ENCODE measurements at regions not wholly inside any gene's neighbourhood (a gene's known extent, or its start where the extent isn't known, plus 50 kb on each side); places are given as distances from the start of the nearest gene placed in this dataset.

GRCh38 chr1:38533772-38534472 is 325.6 kb downstream of the RRAGC start:
- DNase-seq: no peak
- intact Hi-C loops (cut with micrococcal nuclease): no loop called here
- no peak for ATAC-seq

GRCh38 chr1:38530957-38531356 is 328.6 kb downstream of the RRAGC start:
- ATAC-seq: no peak

GRCh38 chr1:38529946-38530345 is 329.6 kb downstream of the RRAGC start:
- no peak for DNase-seq
- no peak for ATAC-seq
- intact Hi-C loops (cut with micrococcal nuclease): no loop called here

More at GRCh38 chr1:38530957-38531356, 328.6 kb downstream of the RRAGC start:
- no peak for DNase-seq
- intact Hi-C loops (cut with micrococcal nuclease): no loop called here

GRCh38 chr1:38529391-38529790 is 330.2 kb downstream of the RRAGC start:
- no peak for ATAC-seq
- intact Hi-C loops (cut with micrococcal nuclease): no loop called here
- DNase-seq: no peak

GRCh38 chr1:38528623-38529022 is 330.9 kb downstream of the RRAGC start:
- intact Hi-C loops (cut with micrococcal nuclease): no loop called here

DNA sequence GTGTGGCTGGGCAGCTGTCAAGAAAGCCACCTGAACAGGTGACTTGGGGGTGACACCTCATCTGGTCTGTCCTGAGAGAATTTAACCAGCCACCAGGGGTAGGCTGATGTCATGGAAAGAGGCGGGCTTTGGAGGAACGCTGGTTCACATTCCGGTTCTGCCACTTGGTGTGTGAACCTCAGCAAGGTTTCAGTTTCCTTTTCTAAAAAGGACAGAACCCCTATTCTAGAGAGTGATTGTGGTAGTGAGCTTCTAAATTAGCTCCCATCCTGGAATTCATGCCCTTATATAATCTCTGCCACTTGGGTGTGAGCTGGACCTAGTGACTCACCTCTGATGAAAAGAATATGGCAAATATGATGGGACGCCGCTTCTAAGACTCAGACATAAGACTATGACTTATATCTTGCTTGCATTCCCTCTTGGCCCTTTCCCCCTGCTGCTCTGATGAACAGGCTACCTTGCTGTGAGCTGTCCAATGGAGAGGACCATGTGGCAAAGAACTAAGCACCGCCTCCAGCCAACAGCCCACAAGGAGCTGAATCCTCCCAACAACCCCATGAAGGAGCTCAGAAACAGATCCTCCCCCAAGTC is 332.1 kb downstream of the RRAGC start:
- ATAC-seq (no peak), DNase-seq (no peak)
- intact Hi-C loops (cut with micrococcal nuclease): no loop called here

More at GRCh38 chr1:38528623-38529022, 330.9 kb downstream of the RRAGC start:
- ATAC-seq: no peak
- DNase-seq: no peak

DNA sequence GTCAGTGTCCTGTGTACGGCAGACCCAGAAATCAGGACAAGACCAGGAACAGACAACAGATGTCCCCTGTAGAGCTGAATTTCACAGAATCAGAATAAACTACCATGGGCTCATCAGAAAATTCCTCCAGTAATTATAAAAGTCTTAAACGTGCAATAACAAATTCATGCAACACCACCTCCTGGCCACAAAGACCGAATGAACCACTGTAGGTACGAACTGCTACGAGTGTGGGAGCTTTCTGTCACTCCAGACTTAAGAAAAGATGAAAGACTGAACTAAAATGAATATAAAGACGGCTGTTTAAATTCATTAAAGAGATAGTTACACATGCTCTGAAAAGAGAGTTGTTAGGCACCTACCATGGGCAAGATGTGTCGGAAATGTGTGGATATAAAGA is 333.5 kb downstream of the RRAGC start:
- intact Hi-C loops (cut with micrococcal nuclease): no loop called here
- ATAC-seq (no peak), DNase-seq (no peak)

- no peak for ATAC-seq
- no peak for DNase-seq
- intact Hi-C loops (cut with micrococcal nuclease): no loop called here
Observed at GRCh38 chr1:38525343-38526043, 334.1 kb downstream of the RRAGC start.

- no peak for DNase-seq
- no peak for ATAC-seq
- intact Hi-C loops (cut with micrococcal nuclease): no loop called here
Observed at GRCh38 chr1:38524025-38524641, 335.4 kb downstream of the RRAGC start.

- intact Hi-C loops (cut with micrococcal nuclease): no loop called here
- no peak for DNase-seq
- ATAC-seq: no peak
Observed at GRCh38 chr1:38523568-38523939, 336.0 kb downstream of the RRAGC start.

DNA sequence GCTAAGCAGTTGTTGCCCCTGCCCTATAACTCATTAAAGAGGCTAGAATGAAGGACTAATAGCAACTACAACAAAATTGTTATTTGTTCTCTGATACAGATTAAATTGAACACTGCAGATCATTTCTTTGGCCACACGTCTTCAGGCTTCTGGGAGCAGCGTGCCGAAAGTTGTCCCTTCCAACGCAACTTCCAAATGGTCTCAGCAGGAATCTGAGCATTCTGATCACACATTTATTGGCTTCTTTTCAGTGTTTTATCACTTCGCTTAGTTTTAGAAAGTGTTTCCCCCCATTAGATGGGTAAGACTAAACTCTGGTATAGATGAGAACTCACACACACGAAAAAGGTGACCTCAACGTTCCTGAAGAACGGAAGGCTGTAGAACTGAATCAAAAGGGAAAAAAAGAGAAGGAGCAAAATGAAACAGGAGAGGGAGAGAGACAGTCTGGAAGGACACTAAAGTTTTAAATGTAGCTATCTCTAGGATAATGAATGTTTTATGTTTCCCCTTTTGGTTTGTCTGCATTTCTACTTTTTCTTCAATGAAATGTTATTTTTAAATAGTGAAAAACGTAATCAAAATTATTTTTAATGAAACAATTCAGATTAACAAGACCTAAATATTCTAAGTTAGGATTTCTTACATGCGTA is 336.5 kb downstream of the RRAGC start:
- no peak for ATAC-seq
- intact Hi-C loops (cut with micrococcal nuclease): no loop called here
- no peak for DNase-seq

DNA sequence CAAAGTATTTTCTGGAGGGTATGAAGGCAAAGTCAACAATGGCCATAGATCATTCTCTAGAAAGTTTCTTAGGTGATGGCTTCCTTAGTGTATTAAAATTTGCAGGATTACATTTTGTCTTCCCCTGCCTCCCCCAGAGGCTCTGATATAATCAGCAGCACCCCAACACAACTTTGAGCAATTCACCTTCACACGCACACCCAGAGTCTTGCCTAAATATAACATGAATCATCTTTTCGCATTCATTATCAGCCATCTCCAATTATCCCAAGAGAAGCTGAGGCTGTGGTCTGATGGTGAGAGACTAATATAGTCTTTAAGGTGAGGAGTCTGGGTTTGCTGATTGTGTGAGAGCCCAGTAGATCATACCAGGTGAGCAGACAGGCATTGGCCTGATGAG is 343.0 kb downstream of the RRAGC start:
- ATAC-seq (no peak), DNase-seq (no peak)
- intact Hi-C loops (cut with micrococcal nuclease): no loop called here

DNA sequence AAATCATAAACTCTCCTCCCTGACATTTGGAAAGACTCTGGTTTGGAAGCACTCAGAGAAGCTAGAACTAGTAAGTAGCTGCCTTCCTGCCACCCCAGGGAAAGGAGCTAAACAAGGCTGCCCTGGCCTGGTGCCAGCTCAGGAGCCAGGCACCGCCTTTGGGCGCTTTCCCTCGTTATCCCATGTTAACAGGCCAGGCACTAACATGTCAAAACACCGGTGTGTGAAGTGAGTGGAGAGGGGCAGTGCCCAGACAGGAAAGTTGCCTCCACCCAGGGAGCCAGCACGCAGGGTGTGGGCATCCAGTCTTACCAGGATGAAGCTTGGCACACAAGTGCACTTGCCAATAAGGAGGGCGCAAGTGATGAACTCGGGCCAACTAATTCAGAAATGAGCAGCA is 346.8 kb downstream of the RRAGC start:
- intact Hi-C loops (cut with micrococcal nuclease): no loop called here
- ATAC-seq (no peak), DNase-seq (no peak)

GRCh38 chr1:38512024-38512767 is 347.4 kb downstream of the RRAGC start:
- DNase-seq: no peak
- intact Hi-C loops (cut with micrococcal nuclease): no loop called here

GRCh38 chr1:38508232-38508631 is 351.3 kb downstream of the RRAGC start:
- no peak for DNase-seq
- intact Hi-C loops (cut with micrococcal nuclease): no loop called here
- ATAC-seq: no peak

More at GRCh38 chr1:38512024-38512767, 347.4 kb downstream of the RRAGC start:
- ATAC-seq: no peak

GRCh38 chr1:38507563-38507962 is 352.0 kb downstream of the RRAGC start:
- DNase-seq (no peak), ATAC-seq (no peak)
- intact Hi-C loops (cut with micrococcal nuclease): no loop called here

- ATAC-seq: no peak
- intact Hi-C loops (cut with micrococcal nuclease): no loop called here
- no peak for DNase-seq
Observed at GRCh38 chr1:38505944-38506343, 353.6 kb downstream of the RRAGC start.

GRCh38 chr1:38502758-38503157 is 356.8 kb downstream of the RRAGC start:
- intact Hi-C loops (cut with micrococcal nuclease): no loop called here
- no peak for ATAC-seq
- no peak for DNase-seq

DNA sequence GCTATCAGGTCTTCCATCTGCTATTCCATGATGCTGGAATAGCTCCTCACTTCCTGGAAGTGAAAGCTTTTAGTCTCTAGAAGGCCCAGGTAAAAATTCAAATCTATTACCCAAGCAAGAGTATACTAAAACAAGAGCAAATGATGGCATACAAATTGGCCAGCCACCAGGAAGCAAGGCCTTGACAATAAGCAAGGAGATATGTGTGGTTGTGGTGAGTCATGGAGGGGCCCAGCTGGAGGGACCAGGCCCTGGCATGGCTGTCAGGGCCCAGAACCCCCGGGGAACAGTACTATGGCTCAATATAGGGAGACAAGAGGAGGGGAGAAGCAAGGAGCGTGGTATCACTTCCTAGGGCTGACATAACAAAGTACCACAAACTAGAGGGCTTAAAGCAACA is 358.7 kb downstream of the RRAGC start:
- ATAC-seq (no peak), DNase-seq (no peak)
- intact Hi-C loops (cut with micrococcal nuclease): no loop called here

All from left ventricle myocardium superior (tissue), 1 donor.